Fibroblast of pulmonary artery (primary cell): ENCODE measurements at regions not wholly inside any gene's neighbourhood (a gene's known extent, or its start where the extent isn't known, plus 50 kb on each side); places are given as distances from the start of the nearest gene placed in this dataset.

Source experiments
- DNase-seq: peaks from one replicate; pipeline ENCODE4 v3.0.0-alpha.2; 2010; ENCODE audit warnings: low read depth
- H3K4me3 ChIP-seq: replicated peaks from 2 replicates; pipeline ENCODE4 v1.5.1; 2011; ENCODE audit warnings: low read depth, mild to moderate bottlenecking, control low read depth, low read length, moderate library complexity
- CTCF ChIP-seq: IDR thresholded peaks from 2 replicates; pipeline ENCODE4 v1.5.1; 2011; ENCODE audit warnings: mild to moderate bottlenecking, control low read depth, low read length, inconsistent platforms; ENCODE audit errors: missing control alignments

GRCh38 chr13:99875391-99875790 is 96.2 kb downstream of the ZIC5 start:
- no peak overlapping the region for H3K4me3 ChIP-seq
- no peak for TF ChIP-seq CTCF
- no peak for DNase-seq

- no peak for TF ChIP-seq CTCF
Measured at GRCh38 chr13:99873832-99874430, 97.6 kb downstream of the ZIC5 start.

GRCh38 chr13:99873141-99873540 is 98.4 kb downstream of the ZIC5 start:
- no peak for DNase-seq
- no peak overlapping the region for H3K4me3 ChIP-seq
- no peak for TF ChIP-seq CTCF

More at GRCh38 chr13:99873832-99874430, 97.6 kb downstream of the ZIC5 start:
- no peak overlapping the region for H3K4me3 ChIP-seq
- DNase-seq, result no peak

GRCh38 chr13:99871249-99871898 is 100.2 kb downstream of the ZIC5 start:
- DNase-seq, result no peak
- no peak overlapping the region for H3K4me3 ChIP-seq
- no peak for TF ChIP-seq CTCF

GRCh38 chr13:99870541-99870940 is 101.0 kb downstream of the ZIC5 start:
- no peak for TF ChIP-seq CTCF
- H3K4me3 ChIP-seq, result no peak overlapping the region
- DNase-seq, result no peak

GRCh38 chr13:99869830-99870229 is 101.7 kb downstream of the ZIC5 start:
- H3K4me3 ChIP-seq, result no peak overlapping the region
- no peak for TF ChIP-seq CTCF
- no peak for DNase-seq

- no peak for TF ChIP-seq CTCF
- H3K4me3 ChIP-seq, result no peak overlapping the region
- no peak for DNase-seq
Measured at GRCh38 chr13:99868767-99869166, 102.8 kb downstream of the ZIC5 start.
